Neuronal stem cell (in vitro differentiated cells): ENCODE measurements at regions not wholly inside any gene's neighbourhood (a gene's known extent, or its start where the extent isn't known, plus 50 kb on each side); places are given as distances from the start of the nearest gene placed in this dataset.

Source experiments
- DNase-seq: peaks from one replicate; pipeline ENCODE4 v3.0.0-alpha.2; 2013; ENCODE audit warnings: low spot score
- H2AFZ ChIP-seq: one replicate; pipeline ENCODE4 v1.6.1; 2013; ENCODE audit warnings: mild to moderate bottlenecking, low read length, inconsistent platforms
- H2AK5ac ChIP-seq: 2 replicates; pipeline ENCODE4 v1.6.1; 2013; ENCODE audit warnings: low read depth, mild to moderate bottlenecking, inconsistent platforms, low read length, moderate library complexity, mixed read lengths
- H2BK120ac ChIP-seq: 2 replicates; pipeline ENCODE4 v1.6.1; 2013; ENCODE audit warnings: low read depth, mild to moderate bottlenecking, inconsistent platforms, low read length, moderate library complexity, mixed read lengths
- H2BK12ac ChIP-seq: one replicate; pipeline ENCODE4 v1.6.1; 2013; ENCODE audit warnings: low read length, inconsistent platforms
- H2BK15ac ChIP-seq: 2 replicates; pipeline ENCODE4 v1.6.1; 2013; ENCODE audit warnings: mild to moderate bottlenecking, low read length, inconsistent platforms, mixed read lengths
- H2BK5ac ChIP-seq: one replicate; pipeline ENCODE4 v1.6.1; 2013; ENCODE audit warnings: inconsistent platforms, mild to moderate bottlenecking, low read length, moderate library complexity
- H3K14ac ChIP-seq: one replicate; pipeline ENCODE4 v1.6.1; 2013; ENCODE audit warnings: low read length, inconsistent platforms
- H3K18ac ChIP-seq: 2 replicates; pipeline ENCODE4 v1.6.1; 2013; ENCODE audit warnings: low read length, inconsistent platforms
- H3K23ac ChIP-seq: 2 replicates; pipeline ENCODE4 v1.6.1; 2013; ENCODE audit warnings: low read depth, mild to moderate bottlenecking, mixed read lengths, low read length, inconsistent platforms; ENCODE audit not compliant: poor library complexity
- H3K27ac ChIP-seq: replicated peaks from 3 replicates; pipeline ENCODE4 v1.5.1; 2013; ENCODE audit warnings: low read length, inconsistent platforms
- H3K27me3 ChIP-seq, 3 experiments: 2 replicates each; pipeline ENCODE4 v1.6.1; 2013; ENCODE audit warnings: low read length in 3 of 3, mild to moderate bottlenecking in 2 of 3, inconsistent platforms in 1 of 3, low read depth in 1 of 3, mixed read lengths in 1 of 3, moderate library complexity in 1 of 3; ENCODE audit not compliant: control insufficient read depth in 3 of 3, insufficient read depth in 3 of 3
- H3K36me3 ChIP-seq, 2 donors: replicated peaks in 1 of 2; 2 replicates each; pipeline ENCODE4 v1.6.1; 2013; ENCODE audit warnings: low read length in 2 of 2; ENCODE audit not compliant: control insufficient read depth in 2 of 2, insufficient read depth in 2 of 2
- H3K4ac ChIP-seq: 2 replicates; pipeline ENCODE4 v1.6.1; 2013; ENCODE audit warnings: inconsistent platforms, mild to moderate bottlenecking, low read length, moderate library complexity
- H3K4me1 ChIP-seq, 2 donors: 1 replicate in 1 of 2; 2 replicates in 1 of 2; pipeline ENCODE4 v1.6.1; 2013; ENCODE audit warnings: low read length in 2 of 2, low read depth in 1 of 2; ENCODE audit not compliant: control insufficient read depth in 2 of 2, insufficient read depth in 1 of 2
- H3K4me2 ChIP-seq: one replicate; pipeline ENCODE4 v1.6.1; 2013; ENCODE audit warnings: mild to moderate bottlenecking, low read length, inconsistent platforms; ENCODE audit not compliant: insufficient read depth, poor library complexity, severe bottlenecking
- H3K4me3 ChIP-seq, 2 donors: 2 replicates each; pipeline ENCODE4 v1.5.1; 2013; ENCODE audit warnings: low read length in 2 of 2, mild to moderate bottlenecking in 2 of 2, inconsistent platforms in 1 of 2, moderate library complexity in 1 of 2
- H3K79me1 ChIP-seq: one replicate; pipeline ENCODE4 v1.6.1; 2013; ENCODE audit warnings: low read depth, mild to moderate bottlenecking, inconsistent platforms, low read length, moderate library complexity
- H3K9ac ChIP-seq: one replicate; pipeline ENCODE4 v1.6.1; 2013; ENCODE audit warnings: mild to moderate bottlenecking, low read depth, low read length, inconsistent platforms; ENCODE audit not compliant: poor library complexity
- H3K9me3 ChIP-seq, 2 donors: replicated peaks in 1 of 2; 2 replicates each; pipeline versions ENCODE3 to v1.6.1; 2013; ENCODE audit warnings: low read length in 2 of 2, mild to moderate bottlenecking in 2 of 2, inconsistent platforms in 1 of 2, low read depth in 1 of 2, mixed read lengths in 1 of 2, moderate library complexity in 1 of 2; ENCODE audit not compliant: control insufficient read depth in 2 of 2, insufficient read depth in 1 of 2
- H4K8ac ChIP-seq: one replicate; pipeline ENCODE4 v1.6.1; 2013; ENCODE audit warnings: low read depth, mild to moderate bottlenecking, inconsistent platforms, low read length, moderate library complexity
- H4K91ac ChIP-seq: one replicate; pipeline ENCODE4 v1.6.1; 2013; ENCODE audit warnings: low read length, low read depth, mild to moderate bottlenecking, inconsistent platforms; ENCODE audit not compliant: poor library complexity
- WGBS, 2 donors: extraction: QIAGEN DNeasy Blood & Tissue Kit; methylation state at CpG; one replicate each; pipeline ENCODE4 v1.1.7; 2013; ENCODE audit warnings: missing lambda C conversion rate in 2 of 2, mixed read lengths in 1 of 2; ENCODE audit not compliant: insufficient read length in 2 of 2, insufficient replicate concordance in 1 of 2; ENCODE audit errors: extremely low coverage in 2 of 2; 5-methylcytosine and 5-hydroxymethylcytosine counted together

- H2BK5ac ChIP-seq, result no peak overlapping the region
- H4K91ac ChIP-seq, result no peak overlapping the region
Measured at GRCh38 chr4:107404591-107405300, 315.3 kb downstream of the PAPSS1 start.

DNA sequence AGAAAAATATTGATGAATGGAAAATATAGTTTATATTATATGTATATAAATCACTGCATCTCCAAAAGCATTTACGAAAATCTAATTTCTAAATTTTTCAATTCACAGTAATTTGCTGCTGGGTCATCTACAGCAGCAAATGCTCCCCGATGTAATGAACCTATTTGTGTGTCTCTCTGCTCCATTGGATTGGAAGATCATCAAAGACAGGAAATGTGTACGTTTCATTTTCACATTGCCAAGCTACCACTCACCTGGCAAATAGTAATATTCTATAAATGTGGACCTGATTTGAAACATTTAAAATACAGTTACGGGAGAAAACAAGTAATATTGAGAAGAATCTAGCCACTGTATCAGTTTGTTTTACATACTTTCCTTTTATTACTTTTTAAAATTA is 317.7 kb downstream of the PAPSS1 start:
- no peak overlapping the region for H3K9ac ChIP-seq
- no peaks in the 10 kb centered on the region for H3K36me3 ChIP-seq
- H2AFZ ChIP-seq, result no peak overlapping the region
- no peak overlapping the region for H2BK15ac ChIP-seq
- H3K79me1 ChIP-seq, result no peaks in the 10 kb centered on the region
- WGBS, 2 donors, result no CpG with 5 or more reads among the region's 4 CpGs
- no peak overlapping the region for H3K4ac ChIP-seq
- DNase-seq, result no peak
- no peak overlapping the region for H3K14ac ChIP-seq
- H2AK5ac ChIP-seq, result no peak overlapping the region
- no peaks in the 10 kb centered on the region for H3K27me3 ChIP-seq
- no peaks in the 10 kb centered on the region for H3K9me3 ChIP-seq
- H2BK5ac ChIP-seq, result no peak overlapping the region
- H3K4me3 ChIP-seq, result no peak overlapping the region
- no peak overlapping the region for H3K27ac ChIP-seq
- no peak overlapping the region for H2BK120ac ChIP-seq
- no peaks in the 10 kb centered on the region for H3K4me1 ChIP-seq
- H3K23ac ChIP-seq, result no peak overlapping the region
- no peak overlapping the region for H4K8ac ChIP-seq
- no peak overlapping the region for H4K91ac ChIP-seq
- no peak overlapping the region for H2BK12ac ChIP-seq
- no peak overlapping the region for H3K18ac ChIP-seq
- no peak overlapping the region for H3K4me2 ChIP-seq

More at GRCh38 chr4:107404591-107405300, 315.3 kb downstream of the PAPSS1 start:
- Histone ChIP-seq H3K4me3 (no peak overlapping the region), H3K18ac (no peak overlapping the region), H3K27ac (no peak overlapping the region), H2BK120ac (no peak overlapping the region), H3K23ac (no peak overlapping the region), H3K9ac (no peak overlapping the region), H3K36me3 (no peaks in the 10 kb centered on the region), H3K4ac (no peak overlapping the region), H3K9me3 (no peaks in the 10 kb centered on the region), H2AFZ (no peak overlapping the region), H2BK15ac (no peak overlapping the region), H3K79me1 (no peaks in the 10 kb centered on the region), H2BK12ac (no peak overlapping the region), H3K4me1 (no peaks in the 10 kb centered on the region), H3K14ac (no peak overlapping the region), H3K4me2 (no peak overlapping the region), H3K27me3 (no peaks in the 10 kb centered on the region), H2AK5ac (no peak overlapping the region), H4K8ac (no peak overlapping the region)
- no peak for DNase-seq
- no CpG with 5 or more reads among the region's 6 CpGs for WGBS, 2 donors

DNA sequence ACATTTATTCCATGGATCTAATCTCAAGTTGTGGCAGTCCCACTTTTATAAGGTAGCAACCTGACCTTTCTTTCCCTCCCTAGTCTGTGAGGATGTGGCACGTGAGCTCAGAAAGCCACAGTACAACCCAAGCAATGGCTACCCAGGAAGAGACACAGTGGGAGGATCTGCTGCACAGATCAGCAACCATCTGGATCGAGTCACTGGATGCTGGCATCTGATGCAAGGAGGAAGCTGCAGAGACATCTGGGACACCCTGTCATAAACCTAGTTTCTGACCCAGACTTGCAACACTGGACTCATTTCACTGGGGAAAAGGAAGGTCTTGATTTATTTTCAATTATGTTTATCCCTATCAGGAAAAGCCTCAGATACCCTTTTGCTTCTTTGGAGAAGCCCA is 327.1 kb downstream of the PAPSS1 start:
- no peak overlapping the region for H3K14ac ChIP-seq
- no peak overlapping the region for H2BK5ac ChIP-seq
- no peaks in the 10 kb centered on the region for H3K9me3 ChIP-seq
- H3K4ac ChIP-seq, result no peak overlapping the region
- H2BK120ac ChIP-seq, result no peak overlapping the region
- no peaks in the 10 kb centered on the region for H3K79me1 ChIP-seq
- no peaks in the 10 kb centered on the region for H3K36me3 ChIP-seq
- H3K9ac ChIP-seq, result no peak overlapping the region
- H2AFZ ChIP-seq, result no peak overlapping the region
- no peak overlapping the region for H2AK5ac ChIP-seq
- H4K8ac ChIP-seq, result no peak overlapping the region
- no peak overlapping the region for H3K4me3 ChIP-seq
- no peak for DNase-seq
- no peak overlapping the region for H3K4me2 ChIP-seq
- H3K4me1 ChIP-seq, result no peaks in the 10 kb centered on the region
- no peak overlapping the region for H3K27ac ChIP-seq
- H4K91ac ChIP-seq, result no peak overlapping the region
- H2BK15ac ChIP-seq, result no peak overlapping the region
- no peaks in the 10 kb centered on the region for H3K27me3 ChIP-seq
- H3K23ac ChIP-seq, result no peak overlapping the region
- H3K18ac ChIP-seq, result no peak overlapping the region
- WGBS, 2 donors, result no CpG with 5 or more reads among the region's 2 CpGs
- no peak overlapping the region for H2BK12ac ChIP-seq

GRCh38 chr4:107392380-107392779 is 327.7 kb downstream of the PAPSS1 start:
- no peak overlapping the region for H4K91ac ChIP-seq
- no peaks in the 10 kb centered on the region for H3K27me3 ChIP-seq
- no peak overlapping the region for H2AFZ ChIP-seq
- no peak overlapping the region for H3K4me2 ChIP-seq
- H3K9me3 ChIP-seq, result no peaks in the 10 kb centered on the region
- no peak overlapping the region for H3K23ac ChIP-seq
- H2BK120ac ChIP-seq, result no peak overlapping the region
- no peak overlapping the region for H3K14ac ChIP-seq
- no peak overlapping the region for H3K4me3 ChIP-seq
- no peak overlapping the region for H2BK15ac ChIP-seq
- no peaks in the 10 kb centered on the region for H3K4me1 ChIP-seq
- DNase-seq, result no peak
- H4K8ac ChIP-seq, result no peak overlapping the region
- no peak overlapping the region for H2BK12ac ChIP-seq
- H3K36me3 ChIP-seq, result no peaks in the 10 kb centered on the region
- H3K4ac ChIP-seq, result no peak overlapping the region
- no peak overlapping the region for H2BK5ac ChIP-seq
- no peak overlapping the region for H3K9ac ChIP-seq
- no peak overlapping the region for H3K18ac ChIP-seq
- WGBS, 2 donors, result no CpG with 5 or more reads among the region's 3 CpGs
- no peak overlapping the region for H2AK5ac ChIP-seq
- no peak overlapping the region for H3K27ac ChIP-seq
- H3K79me1 ChIP-seq, result no peaks in the 10 kb centered on the region
